WTC11 (cell line): ENCODE measurements at regions not wholly inside any gene's neighbourhood (a gene's known extent, or its start where the extent isn't known, plus 50 kb on each side); places are given as distances from the start of the nearest gene placed in this dataset.

Experiments
- ATF2 ChIP-seq: sonication (generic); formaldehyde crosslinking; IDR thresholded peaks from 2 replicates; pipeline ENCODE4 v1.8.1; 2022; ENCODE audit warnings: low read depth, missing genetic modification reagents, borderline replicate concordance
- CTCF ChIP-seq: fragments of 200-600 bp; IDR thresholded peaks from 2 replicates; pipeline ENCODE4 v1.8.0; 2022; ENCODE audit warnings: antibody characterized with exemption
- E2F4 ChIP-seq: sonication (generic); formaldehyde crosslinking; IDR thresholded peaks from 2 replicates; pipeline ENCODE4 v1.8.1; 2022; ENCODE audit warnings: low read depth, mild to moderate bottlenecking, moderate library complexity, missing genetic modification reagents, borderline replicate concordance
- FOXK1 ChIP-seq: sonication (generic); formaldehyde crosslinking; IDR thresholded peaks from 2 replicates; pipeline ENCODE4 v1.8.0; 2022; ENCODE audit warnings: mild to moderate bottlenecking, moderate library complexity, missing genetic modification reagents
- JUN ChIP-seq: sonication (generic); formaldehyde crosslinking; IDR thresholded peaks from 2 replicates; pipeline ENCODE4 v1.8.0; 2023; ENCODE audit warnings: mild to moderate bottlenecking, missing genetic modification reagents
- MAX ChIP-seq: sonication (generic); formaldehyde crosslinking; IDR thresholded peaks from 2 replicates; pipeline ENCODE4 v1.8.0; 2022; ENCODE audit warnings: mild to moderate bottlenecking, missing genetic modification reagents
- NFE2L1 ChIP-seq: sonication (generic); formaldehyde crosslinking; IDR thresholded peaks from 2 replicates; pipeline ENCODE4 v1.8.1; 2023; ENCODE audit warnings: missing genetic modification reagents
- NFYB ChIP-seq: sonication (generic); formaldehyde crosslinking; conservative IDR thresholded peaks from 2 replicates; pipeline ENCODE4 v1.8.0; 2022; ENCODE audit warnings: low read depth, missing genetic modification reagents
- NR2C2 ChIP-seq: sonication (generic); formaldehyde crosslinking; IDR thresholded peaks from 2 replicates; pipeline ENCODE4 v1.8.0; 2022; ENCODE audit warnings: mild to moderate bottlenecking, missing genetic modification reagents
- PRDM15 ChIP-seq: sonication (generic); formaldehyde crosslinking; IDR thresholded peaks from 2 replicates; pipeline ENCODE4 v1.8.0; 2022; ENCODE audit warnings: missing genetic modification reagents
- RELA ChIP-seq: sonication (generic); formaldehyde crosslinking; IDR thresholded peaks from 2 replicates; pipeline ENCODE4 v1.8.1; 2022; ENCODE audit warnings: missing genetic modification reagents, mild to moderate bottlenecking, borderline replicate concordance
- ZNF263 ChIP-seq: sonication (generic); formaldehyde crosslinking; IDR thresholded peaks from 2 replicates; pipeline ENCODE4 v1.8.1; 2022; ENCODE audit warnings: low read depth, mild to moderate bottlenecking, moderate library complexity, missing genetic modification reagents
- ZNF317 ChIP-seq: sonication (generic); formaldehyde crosslinking; IDR thresholded peaks from 2 replicates; pipeline ENCODE4 v1.8.1; 2023; ENCODE audit warnings: low read depth, mild to moderate bottlenecking, moderate library complexity, missing genetic modification reagents, borderline replicate concordance
- TF ChIP-seq, protein P1 (sequence below): sonication (generic); formaldehyde crosslinking; IDR thresholded peaks from 2 replicates; pipeline ENCODE4 v1.8.0; 2023; ENCODE audit warnings: mild to moderate bottlenecking, missing genetic modification reagents

DNA sequence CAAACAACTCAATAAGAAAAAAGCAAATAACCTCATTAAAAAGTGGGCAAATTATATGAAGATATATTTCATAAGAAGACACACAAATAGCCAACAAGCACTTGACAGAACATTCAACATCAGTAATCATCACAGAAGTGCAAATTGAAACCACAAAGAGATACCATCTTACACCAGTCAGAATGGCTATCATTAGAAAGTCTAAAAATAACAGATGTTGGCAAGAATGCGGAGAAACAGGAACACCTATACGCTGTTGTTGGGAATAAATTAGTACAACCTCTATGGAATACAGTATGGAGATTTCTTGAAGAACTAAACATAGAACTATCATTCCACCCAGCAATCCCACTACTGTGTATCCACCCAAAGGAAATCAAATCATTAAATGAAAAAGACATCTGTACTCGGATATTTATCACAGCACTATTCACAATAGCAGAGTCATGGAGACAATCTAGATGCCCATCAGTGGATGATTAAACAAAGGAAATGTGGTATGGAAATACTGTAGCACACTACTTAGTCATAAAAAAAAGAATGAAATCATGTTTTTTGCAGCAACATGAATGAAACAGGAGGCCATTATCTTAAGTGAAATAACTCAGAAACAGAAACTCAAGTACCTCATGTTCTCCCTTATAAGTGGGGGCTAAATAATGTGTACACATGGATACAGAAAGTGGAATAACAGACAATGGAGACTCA lies 106.8 kb upstream of the FST start:
- TF ChIP-seq ZNF263 (CRISPR knock-in tag): no peak
- TF ChIP-seq JUN (CRISPR knock-in tag): no peak
- TF ChIP-seq PRDM15 (CRISPR knock-in tag): no peak
- no peak for TF ChIP-seq MAX (CRISPR knock-in tag)
- no peak for TF ChIP-seq NFYB
- no peak for TF ChIP-seq RELA
- no peak for TF ChIP-seq E2F4 (CRISPR knock-in tag)
- TF ChIP-seq NFE2L1 (CRISPR knock-in tag): no peak
- TF ChIP-seq CTCF: no peak
- TF ChIP-seq ZNF317 (CRISPR knock-in tag): no peak
- TF ChIP-seq, protein P1, sequence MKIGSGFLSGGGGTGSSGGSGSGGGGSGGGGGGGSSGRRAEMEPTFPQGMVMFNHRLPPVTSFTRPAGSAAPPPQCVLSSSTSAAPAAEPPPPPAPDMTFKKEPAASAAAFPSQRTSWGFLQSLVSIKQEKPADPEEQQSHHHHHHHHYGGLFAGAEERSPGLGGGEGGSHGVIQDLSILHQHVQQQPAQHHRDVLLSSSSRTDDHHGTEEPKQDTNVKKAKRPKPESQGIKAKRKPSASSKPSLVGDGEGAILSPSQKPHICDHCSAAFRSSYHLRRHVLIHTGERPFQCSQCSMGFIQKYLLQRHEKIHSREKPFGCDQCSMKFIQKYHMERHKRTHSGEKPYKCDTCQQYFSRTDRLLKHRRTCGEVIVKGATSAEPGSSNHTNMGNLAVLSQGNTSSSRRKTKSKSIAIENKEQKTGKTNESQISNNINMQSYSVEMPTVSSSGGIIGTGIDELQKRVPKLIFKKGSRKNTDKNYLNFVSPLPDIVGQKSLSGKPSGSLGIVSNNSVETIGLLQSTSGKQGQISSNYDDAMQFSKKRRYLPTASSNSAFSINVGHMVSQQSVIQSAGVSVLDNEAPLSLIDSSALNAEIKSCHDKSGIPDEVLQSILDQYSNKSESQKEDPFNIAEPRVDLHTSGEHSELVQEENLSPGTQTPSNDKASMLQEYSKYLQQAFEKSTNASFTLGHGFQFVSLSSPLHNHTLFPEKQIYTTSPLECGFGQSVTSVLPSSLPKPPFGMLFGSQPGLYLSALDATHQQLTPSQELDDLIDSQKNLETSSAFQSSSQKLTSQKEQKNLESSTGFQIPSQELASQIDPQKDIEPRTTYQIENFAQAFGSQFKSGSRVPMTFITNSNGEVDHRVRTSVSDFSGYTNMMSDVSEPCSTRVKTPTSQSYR: no peak
- TF ChIP-seq NR2C2 (CRISPR knock-in tag): no peak
- TF ChIP-seq ATF2: no peak
- no peak for TF ChIP-seq FOXK1 (CRISPR knock-in tag)
